ENCODE measurements at regions not wholly inside any gene's neighbourhood (a gene's known extent, or its start where the extent isn't known, plus 50 kb on each side); places are given as distances from the start of the nearest gene placed in this dataset.

DNA sequence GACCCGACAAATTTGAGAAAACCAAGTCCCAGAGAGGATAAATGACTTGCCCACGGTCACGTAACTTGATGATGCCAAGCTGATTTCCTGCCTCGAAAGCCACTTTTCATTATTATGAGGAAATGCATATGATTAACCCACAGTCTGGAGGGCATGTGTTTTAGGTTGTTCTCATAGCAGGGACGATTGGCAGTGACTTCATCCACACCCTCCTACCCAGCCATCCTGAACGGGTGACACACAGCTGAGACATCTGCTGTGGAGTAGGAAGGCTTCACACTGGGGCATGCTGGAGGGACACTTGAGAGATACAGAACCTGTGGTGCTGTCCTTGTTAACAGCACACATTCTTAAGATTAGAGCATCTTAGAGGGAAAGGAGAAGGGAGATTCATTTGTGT, 65.4 kb upstream of the WDFY2 start:
- no peak for DNase-seq

DNA sequence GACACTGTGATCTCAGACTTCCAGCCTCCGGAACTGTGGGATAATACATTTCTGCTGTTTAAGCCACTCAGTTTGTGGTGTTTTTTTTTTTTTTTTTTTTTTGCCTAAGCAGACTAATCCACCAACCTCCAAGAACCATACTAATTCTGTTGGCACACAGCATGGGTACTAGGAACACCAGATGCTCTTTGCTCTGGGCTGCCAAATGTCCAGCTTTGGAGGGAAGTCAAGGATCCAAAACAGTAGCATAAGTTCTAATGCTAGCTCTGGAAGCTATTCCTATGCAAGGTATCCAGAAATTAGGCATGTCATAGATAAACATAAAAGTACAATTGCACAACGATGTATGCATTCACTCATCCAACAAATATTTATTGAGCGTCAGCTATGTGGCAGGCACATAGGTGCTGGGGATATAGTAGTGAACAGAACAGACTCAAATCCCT, 64.5 kb upstream of the WDFY2 start:
- no peak for DNase-seq

DNA sequence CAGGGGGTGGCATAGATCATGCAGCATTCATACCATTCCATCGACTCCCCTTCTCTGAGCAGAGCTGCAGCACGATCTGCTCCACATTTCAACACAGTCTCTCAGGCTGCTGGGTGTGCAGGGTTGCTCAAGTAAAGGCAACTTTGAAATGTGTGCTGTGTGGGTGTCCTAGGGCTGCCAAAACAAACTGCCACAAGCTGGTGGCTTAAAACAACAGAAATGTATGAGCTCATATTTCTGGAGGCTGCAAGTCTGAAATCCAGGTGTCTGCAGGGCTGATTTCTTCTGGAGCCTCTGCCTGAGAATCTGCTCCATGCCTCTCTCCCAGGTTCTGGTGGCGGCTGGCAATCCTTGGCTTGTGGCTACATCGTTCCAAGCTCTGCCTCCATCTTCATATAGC, 63.7 kb upstream of the WDFY2 start:
- no peak for DNase-seq

DNA sequence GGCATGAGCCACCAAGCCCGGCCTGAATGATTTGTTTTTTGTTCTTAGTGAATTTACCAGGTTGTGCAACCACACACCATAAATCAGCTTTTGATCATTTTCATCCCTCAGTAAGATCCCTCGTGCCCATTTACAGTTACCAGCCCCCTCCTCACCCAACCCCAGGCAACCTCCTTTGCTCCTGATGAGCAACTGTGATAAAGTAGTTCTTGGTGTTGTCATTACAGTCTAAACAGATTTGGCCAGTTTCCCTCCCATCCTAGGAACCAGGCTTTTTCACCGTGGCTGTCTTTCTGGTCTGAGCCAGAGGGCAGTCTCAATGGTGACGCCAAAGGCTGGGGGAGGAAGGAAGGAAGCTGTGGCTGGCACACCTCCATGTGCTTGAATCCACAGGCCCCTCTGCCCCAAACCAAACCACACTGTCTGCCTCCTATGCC, 61.2 kb upstream of the WDFY2 start:
- peak; percentile 18 for DNase-seq

DNA sequence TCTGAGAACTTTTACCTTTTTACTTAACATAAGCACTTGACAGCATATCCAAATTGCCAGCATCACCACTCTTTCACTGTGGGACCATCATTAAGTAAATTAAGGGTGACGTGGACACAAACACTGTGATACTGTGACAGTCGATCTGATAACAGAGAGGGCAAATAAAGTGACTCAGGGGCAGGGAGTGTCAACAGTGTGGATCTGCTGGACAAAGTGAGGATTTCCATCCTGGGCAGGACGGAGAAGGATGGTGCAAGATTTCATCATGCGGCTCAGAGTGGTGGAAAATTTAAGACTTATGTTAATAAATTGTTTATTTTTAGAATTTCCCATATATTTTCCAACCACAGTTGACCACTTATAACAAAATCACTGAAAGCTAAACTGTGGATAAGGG, 60.0 kb upstream of the WDFY2 start:
- no peak for DNase-seq

DNA sequence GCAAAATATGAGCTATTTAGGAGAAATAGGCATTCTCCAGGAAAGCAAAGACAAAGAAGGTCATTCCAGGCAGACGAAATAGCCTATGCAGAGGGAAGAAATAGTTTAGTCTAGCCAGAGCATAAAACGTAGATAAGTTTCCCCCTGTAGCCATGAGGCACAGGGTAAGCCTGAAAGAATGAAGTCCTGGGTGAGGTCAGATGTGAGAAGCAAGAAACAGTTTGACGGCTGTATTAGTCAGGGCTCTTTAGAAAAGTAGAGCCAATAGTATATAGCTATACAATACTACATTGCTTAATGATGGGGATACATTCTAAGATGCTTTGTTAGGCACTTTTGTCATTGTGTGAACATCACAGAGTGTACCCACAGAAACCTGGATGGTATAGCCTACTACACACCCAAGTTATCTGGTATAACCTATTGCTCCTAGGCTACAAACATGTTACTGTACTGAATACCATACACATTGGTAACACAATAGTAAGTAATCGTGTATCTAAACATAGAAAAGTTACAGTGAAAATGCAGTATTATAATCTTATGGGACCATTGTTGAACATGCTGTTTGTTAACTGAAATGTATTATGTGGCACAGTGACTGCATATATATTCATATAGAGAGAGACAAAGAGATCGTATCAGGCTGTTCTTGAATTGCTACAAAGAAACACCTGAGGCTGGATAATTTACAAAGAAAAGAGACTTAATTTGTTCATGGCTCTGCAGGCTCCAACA, 59.3 kb upstream of the WDFY2 start:
- no peak for DNase-seq

DNA sequence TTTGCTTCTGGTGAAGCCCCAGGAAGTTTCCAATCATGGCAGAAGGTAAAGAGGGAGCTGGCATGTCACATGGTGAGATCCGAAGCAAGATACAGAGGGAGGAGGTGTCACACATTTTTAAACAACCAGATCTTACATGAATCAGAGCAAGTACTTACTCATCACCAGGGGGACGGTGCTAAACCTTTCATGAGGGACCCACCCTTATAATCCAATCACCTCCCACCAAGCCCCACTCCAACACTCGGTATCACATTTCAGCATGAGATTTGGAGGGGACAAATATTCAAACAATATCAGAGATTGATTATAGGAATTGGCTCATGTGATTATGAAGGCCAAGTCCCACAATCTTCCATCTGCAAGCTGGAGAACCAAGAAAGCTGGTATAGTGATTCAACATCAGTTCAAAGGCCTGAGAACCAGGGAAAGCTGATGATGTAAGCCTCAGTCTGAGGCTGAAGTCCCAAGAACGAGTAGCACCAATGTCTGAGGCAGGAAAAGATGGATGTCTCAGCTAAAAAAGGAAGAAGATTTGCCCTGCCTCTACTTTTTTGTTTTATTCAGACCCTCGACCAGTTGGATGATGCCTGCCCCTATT, 58.6 kb upstream of the WDFY2 start:
- DNase-seq: no peak

DNA sequence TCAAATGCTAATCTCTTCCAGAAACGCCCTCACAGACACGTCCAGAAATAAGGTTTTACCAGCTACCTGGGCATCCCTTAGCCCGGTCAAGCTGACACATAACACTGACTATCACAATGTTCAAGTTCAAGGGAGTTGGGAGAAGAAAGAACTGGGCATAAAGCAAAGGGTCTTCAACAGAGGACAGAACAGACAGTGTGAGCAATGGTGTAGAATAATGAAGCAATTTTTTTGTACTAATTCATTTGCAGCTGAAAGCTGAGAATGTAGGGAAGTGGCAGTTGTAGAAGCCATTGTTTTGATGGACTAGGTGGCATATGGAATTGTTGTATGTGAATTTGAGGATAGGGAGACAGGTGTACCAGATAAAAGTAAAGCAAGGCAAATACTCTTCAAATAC, 58.1 kb upstream of the WDFY2 start:
- DNase-seq: no peak

DNA sequence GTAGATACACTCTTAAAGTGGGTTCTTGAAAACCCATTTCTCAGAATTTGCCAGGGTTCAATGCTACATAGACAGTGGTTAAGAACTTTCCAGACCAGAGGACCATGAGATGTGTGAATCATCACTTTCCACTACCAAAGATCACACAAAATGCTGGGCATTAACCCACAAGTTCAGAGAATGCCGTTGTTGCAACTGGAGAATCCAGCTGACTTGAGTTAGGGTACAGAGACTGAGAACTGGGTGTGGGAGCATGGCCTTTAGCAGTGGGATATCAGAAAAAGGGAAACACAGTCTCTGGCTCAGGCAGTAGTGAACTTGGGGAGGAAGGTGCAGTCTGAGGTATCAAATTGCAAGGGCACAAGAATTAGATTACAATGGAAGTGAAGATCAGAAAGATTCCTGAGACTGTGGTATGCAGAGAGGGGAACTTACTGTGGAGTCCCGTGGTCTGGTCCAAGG, 51.5 kb upstream of the WDFY2 start:
- DNase-seq: no peak

DNA sequence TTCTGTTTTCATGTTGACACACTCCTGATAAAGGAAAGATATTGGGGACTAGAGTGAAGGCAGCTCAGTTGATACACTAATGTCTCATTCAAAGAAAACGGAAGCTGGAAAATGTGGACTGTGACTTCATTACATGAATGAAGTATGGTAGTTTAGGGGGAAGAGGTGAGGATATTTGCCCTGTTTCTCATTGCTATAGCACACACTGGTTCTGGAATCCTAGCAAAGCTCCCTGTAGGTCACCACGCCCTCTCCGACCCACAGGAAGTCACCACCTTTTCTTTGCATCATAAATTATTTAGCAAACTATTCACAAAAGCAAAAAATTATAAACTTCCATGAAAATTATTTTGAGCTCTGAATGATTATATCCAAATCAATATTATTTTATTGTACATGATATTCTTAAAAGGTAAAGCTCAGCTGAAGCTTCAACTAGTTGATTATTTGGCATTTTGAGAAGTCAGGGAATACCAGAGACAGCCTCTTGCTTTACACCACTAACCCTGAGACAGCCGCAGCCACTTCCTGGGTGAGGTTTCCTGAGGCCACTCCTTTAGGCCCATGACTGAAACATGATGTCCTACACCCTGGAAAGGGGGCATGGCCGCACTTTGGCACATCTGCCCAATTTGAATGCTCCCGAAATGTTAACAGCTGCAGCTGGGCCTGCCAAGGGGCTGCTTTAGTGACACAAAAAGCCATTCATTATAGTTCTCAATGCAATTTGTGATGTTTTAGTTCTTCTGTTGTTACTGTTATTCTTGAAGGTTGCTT, 50.0 kb upstream of the WDFY2 start:
- peak; percentile 43 for DNase-seq

All from hematopoietic multipotent progenitor cell treated with erythropoietin and hydrocortisone succinate and interleukin-3 and kit ligand, for 8 days (in vitro differentiated cells).